ENCODE measurements at regions not wholly inside any gene's neighbourhood (a gene's known extent, or its start where the extent isn't known, plus 50 kb on each side); places are given as distances from the start of the nearest gene placed in this dataset.

- no peak for FAIRE-seq
Measured at GRCh38 chr1:170461762-170462384, 70.1 kb upstream of the GORAB start.

- FAIRE-seq = no peak
Measured at GRCh38 chr1:170470121-170470520, 61.8 kb upstream of the GORAB start.

- FAIRE-seq = no peak
Measured at GRCh38 chr1:170471398-170472053, 60.4 kb upstream of the GORAB start.

- FAIRE-seq = no peak
Measured at GRCh38 chr1:170481000-170481399, 51.0 kb upstream of the GORAB start.
